Natural killer cell (primary cell): ENCODE measurements at regions not wholly inside any gene's neighbourhood (a gene's known extent, or its start where the extent isn't known, plus 50 kb on each side); places are given as distances from the start of the nearest gene placed in this dataset.

Experiments used
- ATAC-seq, 3 donors: fragments of 150-1000 bp in 2 of 3; fragments of 200-7000 bp in 1 of 3; cut with Tn5 transposase; 1 replicate in 1 of 3; 2 replicates in 2 of 3; pipeline ENCODE4 v1.10.0; 2021; ENCODE audit warnings: mild to moderate bottlenecking in 2 of 3, moderate library complexity in 2 of 3
- DNase-seq, 2 donors: peaks; one replicate each; pipeline versions ENCODE4 v3.0.0 to v3.0.0-alpha.2; 2013 to 2021; ENCODE audit warnings: mixed read lengths in 1 of 2
- H3K27ac ChIP-seq: one replicate; pipeline ENCODE4 v1.5.1; 2013; ENCODE audit warnings: mild to moderate bottlenecking, low read length
- H3K27me3 ChIP-seq: one replicate; pipeline ENCODE4 v1.6.1; 2013; ENCODE audit warnings: low read length; ENCODE audit not compliant: control insufficient read depth, insufficient read depth
- H3K36me3 ChIP-seq: one replicate; pipeline ENCODE4 v1.6.1; 2013; ENCODE audit warnings: low read length; ENCODE audit not compliant: control insufficient read depth, insufficient read depth
- H3K4me1 ChIP-seq: one replicate; pipeline ENCODE4 v1.6.1; 2013; ENCODE audit warnings: low read length; ENCODE audit not compliant: control insufficient read depth, insufficient read depth
- H3K4me3 ChIP-seq: one replicate; pipeline ENCODE4 v1.5.1; 2013; ENCODE audit warnings: low read length
- H3K9me3 ChIP-seq: one replicate; pipeline ENCODE4 v1.6.1; 2013; ENCODE audit warnings: low read length; ENCODE audit not compliant: control insufficient read depth, insufficient read depth
- H3K27ac Mint-ChIP-seq, 2 donors: one replicate each; pipeline ENCODE4 v1.8.0; 2022; ENCODE audit warnings: mild to moderate bottlenecking in 2 of 2, mixed read lengths in 2 of 2, moderate library complexity in 1 of 2
- H3K27me3 Mint-ChIP-seq, 2 donors: one replicate each; pipeline ENCODE4 v1.8.0; 2022; ENCODE audit warnings: low read depth in 2 of 2, mixed read lengths in 2 of 2
- H3K36me3 Mint-ChIP-seq: one replicate; pipeline ENCODE4 v1.8.0; 2022; ENCODE audit warnings: mixed read lengths
- H3K4me1 Mint-ChIP-seq, 2 donors: one replicate each; pipeline ENCODE4 v1.8.0; 2022; ENCODE audit warnings: mixed read lengths in 2 of 2
- H3K4me3 Mint-ChIP-seq: one replicate; pipeline ENCODE4 v1.8.0; 2022; ENCODE audit warnings: mild to moderate bottlenecking, moderate library complexity, mixed read lengths
- H3K9me3 Mint-ChIP-seq, 2 donors: one replicate each; pipeline ENCODE4 v1.8.0; 2022; ENCODE audit warnings: mixed read lengths in 2 of 2
- CTCF ChIP-seq: fragments of 200-600 bp; IDR thresholded peaks from one replicate; pipeline ENCODE4 v1.8.0; 2022; ENCODE audit warnings: antibody characterized with exemption
- WGBS: methylation state at CpG from one replicate; pipeline ENCODE4 v1.1.7; 2013; ENCODE audit warnings: missing lambda C conversion rate; ENCODE audit not compliant: insufficient coverage; 5-methylcytosine and 5-hydroxymethylcytosine counted together
- intact Hi-C: fragments of 100-400 bp; cut with micrococcal nuclease; formaldehyde crosslinking; loops from one replicate; pipeline ENCODE4 v1.14.2; 2022

DNA sequence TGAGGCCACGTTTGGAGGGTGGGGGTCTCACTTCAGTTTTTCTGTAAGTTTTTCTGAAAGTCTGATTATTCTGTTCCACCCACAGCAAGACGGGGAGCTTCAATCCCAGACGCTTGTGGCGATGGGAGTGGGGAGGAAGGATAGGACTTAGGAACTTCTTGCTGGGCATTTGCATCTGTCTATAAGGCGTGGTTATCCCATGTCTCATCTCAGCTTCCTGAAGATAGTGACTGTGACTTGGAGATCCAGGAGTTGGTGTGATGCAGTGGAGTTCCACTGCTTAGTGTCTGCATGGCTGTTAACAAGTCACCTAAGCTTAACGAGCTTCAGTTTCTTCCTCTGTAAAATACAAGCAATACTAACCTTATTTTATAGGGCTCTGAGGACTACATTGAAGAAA is 58.9 kb upstream of the BARX2 start:
- WGBS: 87% methylated on average over 6 of the region's 6 CpGs
- H3K4me3 ChIP-seq: no peak overlapping the region
- H3K9me3 ChIP-seq: no peaks in the 10 kb centered on the region
- TF ChIP-seq CTCF: no peak
- Mint-ChIP-seq H3K9me3 (no peaks in the 10 kb centered on the region), H3K27ac (no peak overlapping the region), H3K27me3 (no peaks in the 10 kb centered on the region), H3K36me3 (no peaks in the 10 kb centered on the region), H3K4me3 (no peak overlapping the region), H3K4me1 (no peaks in the 10 kb centered on the region)
- no peak overlapping the region for H3K27ac ChIP-seq
- H3K27me3 ChIP-seq: no peaks in the 10 kb centered on the region
- no peaks in the 10 kb centered on the region for H3K36me3 ChIP-seq
- intact Hi-C loops: no loop called here
- DNase-seq (no peak), ATAC-seq (no peak)
- no peaks in the 10 kb centered on the region for H3K4me1 ChIP-seq

DNA sequence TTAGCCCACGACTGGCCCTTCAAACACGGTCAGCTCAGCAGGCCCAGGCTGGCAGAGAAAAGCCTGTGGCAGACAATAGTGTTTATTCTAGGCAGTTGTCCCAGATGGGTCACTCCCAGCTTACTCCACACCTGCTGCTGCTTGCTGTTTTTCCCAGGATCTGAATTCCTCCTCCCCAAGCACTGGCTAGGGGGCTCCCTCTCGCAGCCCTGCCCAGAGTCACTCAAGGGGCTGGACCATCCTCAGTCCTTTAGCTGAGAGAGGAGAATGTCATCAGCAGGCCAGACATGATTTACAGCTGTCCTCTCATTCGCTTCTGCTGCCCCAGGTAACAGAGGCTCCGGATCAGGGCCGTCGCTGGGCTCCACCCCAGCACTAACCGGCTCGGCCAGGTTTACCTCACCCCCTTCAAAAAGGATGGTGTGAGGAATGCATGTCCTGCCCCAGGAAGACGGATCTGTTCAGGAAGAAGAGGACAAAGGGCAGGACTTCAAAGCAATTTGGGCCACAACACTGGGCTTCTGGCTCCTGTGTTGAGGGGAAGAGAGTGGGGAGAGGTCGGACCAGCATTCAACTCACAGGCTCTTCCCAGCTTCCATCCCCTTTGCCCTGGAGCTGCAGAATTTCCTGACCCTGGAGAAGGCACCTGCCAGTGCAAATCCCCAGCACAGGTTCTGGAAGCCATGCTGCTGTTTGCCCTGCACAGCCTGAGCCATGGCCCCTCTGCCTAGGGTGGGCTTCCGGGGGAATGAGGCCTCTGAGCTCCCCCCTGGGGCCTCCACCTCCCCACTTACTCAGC is 59.7 kb upstream of the BARX2 start:
- H3K27me3 ChIP-seq: no peaks in the 10 kb centered on the region
- H3K4me1 ChIP-seq: no peaks in the 10 kb centered on the region
- H3K4me3 ChIP-seq: no peak overlapping the region
- Mint-ChIP-seq H3K27me3 (no peaks in the 10 kb centered on the region), H3K9me3 (no peaks in the 10 kb centered on the region), H3K4me3 (no peak overlapping the region), H3K36me3 (no peaks in the 10 kb centered on the region), H3K27ac (no peak overlapping the region), H3K4me1 (no peaks in the 10 kb centered on the region)
- intact Hi-C loops: no loop called here
- TF ChIP-seq CTCF: no peak
- WGBS: 87% methylated on average over 12 of the region's 12 CpGs
- H3K36me3 ChIP-seq: no peaks in the 10 kb centered on the region
- ATAC-seq (no peak), DNase-seq (no peak)
- no peaks in the 10 kb centered on the region for H3K9me3 ChIP-seq
- H3K27ac ChIP-seq: no peak overlapping the region

DNA sequence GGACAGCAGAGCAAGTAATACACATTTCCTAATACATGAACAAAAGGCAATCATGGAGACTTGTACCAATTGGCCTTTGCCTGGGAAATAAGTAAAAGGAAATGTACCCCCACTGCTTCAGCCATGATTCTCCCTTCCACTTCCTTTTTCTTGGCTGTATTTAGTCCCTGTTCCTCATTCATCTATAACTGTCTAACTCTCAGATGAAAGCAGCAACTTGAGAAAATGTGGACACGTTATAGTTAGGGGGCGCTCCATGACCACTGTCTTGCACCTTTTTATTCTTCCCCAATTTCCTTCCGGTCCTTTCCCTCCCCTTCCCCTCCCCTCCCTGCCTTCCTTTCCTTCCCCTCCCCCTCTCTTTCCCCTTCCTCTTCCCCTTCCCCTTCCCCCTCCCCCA is 61.3 kb upstream of the BARX2 start:
- H3K27me3 ChIP-seq: no peaks in the 10 kb centered on the region
- no peak overlapping the region for H3K27ac ChIP-seq
- intact Hi-C loops: no loop called here
- no peaks in the 10 kb centered on the region for H3K4me1 Mint-ChIP-seq
- H3K4me3 ChIP-seq: no peak overlapping the region
- H3K4me1 ChIP-seq: no peaks in the 10 kb centered on the region
- H3K9me3 Mint-ChIP-seq: no peaks in the 10 kb centered on the region
- DNase-seq (no peak), ATAC-seq (no peak)
- H3K36me3 Mint-ChIP-seq: no peaks in the 10 kb centered on the region
- H3K36me3 ChIP-seq: no peaks in the 10 kb centered on the region
- peaks cover 0 to 2% of the 10 kb centered on the region in 2 donors for H3K27me3 Mint-ChIP-seq
- H3K27ac Mint-ChIP-seq: no peak overlapping the region
- H3K9me3 ChIP-seq: no peaks in the 10 kb centered on the region
- TF ChIP-seq CTCF: no peak
- 67% methylated on average over 3 of the region's 3 CpGs for WGBS
- H3K4me3 Mint-ChIP-seq: no peak overlapping the region
